K562 (cell line): ENCODE measurements at regions not wholly inside any gene's neighbourhood (a gene's known extent, or its start where the extent isn't known, plus 50 kb on each side); places are given as distances from the start of the nearest gene placed in this dataset.

Source experiments
- ATAC-seq: fragments of 200-7000 bp; cut with Tn5 transposase; 3 replicates; pipeline ENCODE4 v1.9.1; 2020; ENCODE audit warnings: moderate library complexity
- BruUV-seq: library from RNA; stranded (reverse); fragments of 400-500 nt; replicated peaks from 2 replicates; lab custom pipeline; 2021; lab: Mats Ljungman, UMichigan
- CTCF ChIA-PET: fragments of 300-600 bp; formaldehyde crosslinking; extraction: SDS; loops from one replicate; lab custom pipeline; 2021; ENCODE audit warnings: low intra/inter-chr PET ratio; lab: Yijun Ruan, JAX
- POLR2A ChIA-PET: fragments of 300-600, 350-650 bp; sonication (Branson Sonifier 250); formaldehyde crosslinking; extraction: SDS; loops from one replicate; lab custom pipeline; 2021; ENCODE audit warnings: antibody characterized with exemption, inconsistent platforms; lab: Yijun Ruan, JAX
- DNase-seq, 4 experiments: peaks; one replicate each; pipeline versions ENCODE4 v3.0.0 to v3.0.0-alpha.2; 2011 to 2018; ENCODE audit warnings: low spot score in 3 of 4, mixed read lengths in 3 of 4; ENCODE audit errors: extremely low read depth in 1 of 4
- FAIRE-seq: peaks from 2 replicates; lab custom pipeline; 2011; peaks lifted over from hg19 to GRCh38; lab: Jason Lieb, UNC
- H2AFZ ChIP-seq: 2 replicates; pipeline ENCODE4 v1.6.0; 2011; ENCODE audit warnings: low read depth, low read length, control low read depth, inconsistent platforms
- H3K27ac ChIP-seq: fragments of 200-600 bp; 3 replicates; pipeline ENCODE4 v1.8.0; 2011; ENCODE audit warnings: low read depth, mild to moderate bottlenecking, control low read depth, inconsistent platforms, low read length, moderate library complexity, mixed read lengths; ENCODE audit errors: extremely low read depth
- H3K27me3 ChIP-seq, 2 experiments: fragments of 300-600 bp in 1 of 2; 2 replicates in 1 of 2; 3 replicates in 1 of 2; pipeline versions ENCODE4 v1.6.0 to v1.8.0; 2011; ENCODE audit warnings: inconsistent platforms in 2 of 2, low read length in 2 of 2, mild to moderate bottlenecking in 1 of 2, mixed read lengths in 1 of 2, moderate library complexity in 1 of 2; ENCODE audit not compliant: control insufficient read depth in 2 of 2, insufficient read depth in 2 of 2
- H3K36me3 ChIP-seq: fragments of 300-600 bp; 3 replicates; pipeline ENCODE4 v1.8.0; 2011; ENCODE audit warnings: mild to moderate bottlenecking, low read length, inconsistent platforms; ENCODE audit not compliant: control insufficient read depth, insufficient read depth
- H3K4me1 ChIP-seq, 2 experiments: fragments of 200-600 bp in 1 of 2; replicated peaks in 1 of 2; 2 replicates in 1 of 2; 3 replicates in 1 of 2; pipeline versions ENCODE4 v1.5.1 to v1.8.0; 2011; ENCODE audit warnings: inconsistent platforms in 2 of 2, low read length in 2 of 2, mild to moderate bottlenecking in 1 of 2, mixed read lengths in 1 of 2, moderate library complexity in 1 of 2; ENCODE audit not compliant: control insufficient read depth in 2 of 2, insufficient read depth in 2 of 2
- H3K4me2 ChIP-seq: 2 replicates; pipeline ENCODE4 v1.6.1; 2011; ENCODE audit warnings: low read length, control low read depth, inconsistent platforms, mixed read lengths; ENCODE audit not compliant: insufficient read depth
- H3K4me3 ChIP-seq: fragments of 200-600 bp; sonication (generic), shearing (Covaris generic); 2 replicates; pipeline ENCODE4 v1.5.1; 2016; ENCODE audit warnings: control low read depth, inconsistent platforms
- H3K79me2 ChIP-seq: fragments of 200-600 bp; 3 replicates; pipeline ENCODE4 v1.8.0; 2011; ENCODE audit warnings: low read length, inconsistent platforms; ENCODE audit not compliant: control insufficient read depth, insufficient read depth
- H3K9ac ChIP-seq, 2 experiments: 2 replicates each; pipeline versions ENCODE4 v1.6.0 to v1.6.1; 2011; ENCODE audit warnings: low read depth in 2 of 2, low read length in 2 of 2, control low read depth in 1 of 2, inconsistent platforms in 1 of 2, mild to moderate bottlenecking in 1 of 2, mixed read lengths in 1 of 2; ENCODE audit not compliant: insufficient read depth in 1 of 2
- H3K9me1 ChIP-seq: one replicate; pipeline ENCODE4 v1.6.0; 2011; ENCODE audit warnings: inconsistent platforms, mild to moderate bottlenecking, low read length, moderate library complexity; ENCODE audit not compliant: control insufficient read depth, insufficient read depth
- H3K9me3 ChIP-seq: replicated peaks from 2 replicates; pipeline ENCODE4 v1.5.1; 2011; ENCODE audit warnings: low read depth, low read length, inconsistent platforms; ENCODE audit not compliant: control insufficient read depth, insufficient read depth
- H4K20me1 ChIP-seq: replicated peaks from 2 replicates; pipeline ENCODE4 v1.6.1; 2011; ENCODE audit warnings: low read length, inconsistent platforms, mixed read lengths; ENCODE audit not compliant: control insufficient read depth, insufficient read depth
- GABPB2 ChIP-seq: fragments of 250-450 bp; sonication (Bioruptor Pico); conservative IDR thresholded peaks from 2 replicates; pipeline ENCODE4 v1.5.1; 2021; ENCODE audit warnings: mild to moderate bottlenecking
- MEF2A ChIP-seq: IDR thresholded peaks from 2 replicates; pipeline ENCODE4 v1.6.1; 2011; ENCODE audit warnings: low read depth, mild to moderate bottlenecking, low read length, moderate library complexity; ENCODE audit not compliant: control insufficient read depth
- NEUROD1 ChIP-seq: fragments of 150-350 bp; IDR thresholded peaks from 2 replicates; pipeline ENCODE4 v1.6.1; 2014; ENCODE audit warnings: borderline replicate concordance, low read length, low read depth; ENCODE audit not compliant: partially characterized antibody
- RBM39 ChIP-seq: fragments of 200-400 bp; formaldehyde crosslinking; optimal IDR thresholded peaks from 2 replicates; pipeline ENCODE3; 2018; ENCODE audit warnings: low read depth, low read length
- SMAD3 ChIP-seq: fragments of 450-650 bp; formaldehyde crosslinking; conservative IDR thresholded peaks from 2 replicates; pipeline ENCODE4 v1.4.0; 2020; ENCODE audit warnings: mild to moderate bottlenecking
- THRAP3 ChIP-seq: fragments of 450-650 bp; IDR thresholded peaks from 2 replicates; pipeline ENCODE4 v1.6.1; 2016; ENCODE audit warnings: mild to moderate bottlenecking, inconsistent platforms, borderline replicate concordance
- ZBED1 ChIP-seq: IDR thresholded peaks from 2 replicates; pipeline ENCODE4 v1.6.1; 2014
- ZFP36 ChIP-seq: fragments of 150-350 bp; IDR thresholded peaks from 2 replicates; pipeline ENCODE4 v1.6.1; 2018; ENCODE audit warnings: low read length, low read depth; ENCODE audit not compliant: partially characterized antibody
- WGBS: fragments of 100-300 bp; shearing (Covaris generic); methylation state at CpG from one replicate; pipeline ENCODE4 v1.1.6; 2016; ENCODE audit warnings: low coverage, mixed read lengths; ENCODE audit not compliant: insufficient coverage; ENCODE audit errors: missing lambda C conversion rate; 5-methylcytosine and 5-hydroxymethylcytosine counted together
- in situ Hi-C: fragments of 300-500 bp; cut with MboI; formaldehyde crosslinking; loops from 4 replicates; pipeline ENCODE4 v1.15.0; 2018; ENCODE audit warnings: inconsistent platforms, mixed read lengths
- intact Hi-C: fragments of 100-400 bp; cut with micrococcal nuclease; formaldehyde crosslinking; loops from 2 replicates; pipeline ENCODE4 v1.14.2; 2022
- TF ChIP-seq, protein P1 (sequence below): fragments of 250-450 bp; sonication (Bioruptor Pico); IDR thresholded peaks from 2 replicates; pipeline ENCODE4 v1.9.0; 2021; ENCODE audit warnings: mild to moderate bottlenecking, inconsistent platforms
- TF ChIP-seq, protein P2 (sequence below): fragments of 250-450 bp; sonication (Bioruptor Pico); IDR thresholded peaks from 2 replicates; pipeline ENCODE4 v1.4.0; 2020; ENCODE audit warnings: mild to moderate bottlenecking, moderate library complexity, borderline replicate concordance

DNA sequence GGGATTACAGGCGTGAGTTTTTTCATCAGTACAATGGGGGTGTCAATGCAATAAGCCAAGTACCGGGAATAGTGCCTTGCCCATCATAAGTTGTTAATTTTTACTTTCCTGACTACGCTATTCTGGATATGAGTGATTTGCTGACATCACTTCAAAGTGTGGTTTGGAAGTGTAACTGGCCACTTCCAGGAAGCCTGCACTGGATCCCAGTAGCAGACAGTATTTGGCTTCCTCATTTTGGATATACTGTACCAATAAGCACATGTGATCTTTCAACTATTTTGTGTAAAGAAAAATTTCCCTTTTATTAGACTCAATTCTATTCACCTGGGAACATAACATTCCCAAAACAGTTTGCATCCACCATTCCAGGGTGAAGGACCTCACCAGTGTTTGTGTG lies 417.7 kb upstream of the KLF4 start:
- in situ Hi-C loops, result no loop called here
- BruUV-seq, result no TSS peak
- intact Hi-C loops, result no loop called here

More for the DNA sequence above, 417.7 kb upstream of the KLF4 start:
- H3K27me3 ChIP-seq, result 0 out of 5 replicates have a peak, but pooled peaks cover 2 to 3% of the 10 kb centered on the region in 2 experiments
- H3K4me1 ChIP-seq, result no peaks in the 10 kb centered on the region
- CTCF ChIA-PET, result no interaction called here
- no peak overlapping the region for H3K4me3 ChIP-seq
- no peaks in the 10 kb centered on the region for H4K20me1 ChIP-seq
- no peaks in the 10 kb centered on the region for H3K9me1 ChIP-seq
- ATAC-seq (no peak), DNase-seq (no peak), FAIRE-seq (no peak)
- no peaks in the 10 kb centered on the region for H3K9me3 ChIP-seq
- no peaks in the 10 kb centered on the region for H3K79me2 ChIP-seq
- H3K4me2 ChIP-seq, result no peak overlapping the region
- no peak overlapping the region for H2AFZ ChIP-seq
- no peak overlapping the region for H3K27ac ChIP-seq
- WGBS, result 0% methylated on average over 3 of the region's 3 CpGs
- POLR2A ChIA-PET, result interaction anchor here (0.6 to 0.7 kb wide), 2 partner anchors 176 to 421 kb away, joined by 3 read pairs; no protein-coding TSS in a partner anchor
- TF ChIP-seq RBM39, result no peak
- TF ChIP-seq ZBED1, result no peak
- no peak for TF ChIP-seq THRAP3
- TF ChIP-seq ZFP36, result no peak
- TF ChIP-seq SMAD3 (CRISPR knock-in tag), result no peak
- no peak for TF ChIP-seq MEF2A
- no peak for TF ChIP-seq NEUROD1
- TF ChIP-seq GABPB2 (CRISPR knock-in tag), result no peak
- TF ChIP-seq, protein P1, sequence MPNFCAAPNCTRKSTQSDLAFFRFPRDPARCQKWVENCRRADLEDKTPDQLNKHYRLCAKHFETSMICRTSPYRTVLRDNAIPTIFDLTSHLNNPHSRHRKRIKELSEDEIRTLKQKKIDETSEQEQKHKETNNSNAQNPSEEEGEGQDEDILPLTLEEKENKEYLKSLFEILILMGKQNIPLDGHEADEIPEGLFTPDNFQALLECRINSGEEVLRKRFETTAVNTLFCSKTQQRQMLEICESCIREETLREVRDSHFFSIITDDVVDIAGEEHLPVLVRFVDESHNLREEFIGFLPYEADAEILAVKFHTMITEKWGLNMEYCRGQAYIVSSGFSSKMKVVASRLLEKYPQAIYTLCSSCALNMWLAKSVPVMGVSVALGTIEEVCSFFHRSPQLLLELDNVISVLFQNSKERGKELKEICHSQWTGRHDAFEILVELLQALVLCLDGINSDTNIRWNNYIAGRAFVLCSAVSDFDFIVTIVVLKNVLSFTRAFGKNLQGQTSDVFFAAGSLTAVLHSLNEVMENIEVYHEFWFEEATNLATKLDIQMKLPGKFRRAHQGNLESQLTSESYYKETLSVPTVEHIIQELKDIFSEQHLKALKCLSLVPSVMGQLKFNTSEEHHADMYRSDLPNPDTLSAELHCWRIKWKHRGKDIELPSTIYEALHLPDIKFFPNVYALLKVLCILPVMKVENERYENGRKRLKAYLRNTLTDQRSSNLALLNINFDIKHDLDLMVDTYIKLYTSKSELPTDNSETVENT (CRISPR knock-in tag), result no peak
- TF ChIP-seq, protein P2, sequence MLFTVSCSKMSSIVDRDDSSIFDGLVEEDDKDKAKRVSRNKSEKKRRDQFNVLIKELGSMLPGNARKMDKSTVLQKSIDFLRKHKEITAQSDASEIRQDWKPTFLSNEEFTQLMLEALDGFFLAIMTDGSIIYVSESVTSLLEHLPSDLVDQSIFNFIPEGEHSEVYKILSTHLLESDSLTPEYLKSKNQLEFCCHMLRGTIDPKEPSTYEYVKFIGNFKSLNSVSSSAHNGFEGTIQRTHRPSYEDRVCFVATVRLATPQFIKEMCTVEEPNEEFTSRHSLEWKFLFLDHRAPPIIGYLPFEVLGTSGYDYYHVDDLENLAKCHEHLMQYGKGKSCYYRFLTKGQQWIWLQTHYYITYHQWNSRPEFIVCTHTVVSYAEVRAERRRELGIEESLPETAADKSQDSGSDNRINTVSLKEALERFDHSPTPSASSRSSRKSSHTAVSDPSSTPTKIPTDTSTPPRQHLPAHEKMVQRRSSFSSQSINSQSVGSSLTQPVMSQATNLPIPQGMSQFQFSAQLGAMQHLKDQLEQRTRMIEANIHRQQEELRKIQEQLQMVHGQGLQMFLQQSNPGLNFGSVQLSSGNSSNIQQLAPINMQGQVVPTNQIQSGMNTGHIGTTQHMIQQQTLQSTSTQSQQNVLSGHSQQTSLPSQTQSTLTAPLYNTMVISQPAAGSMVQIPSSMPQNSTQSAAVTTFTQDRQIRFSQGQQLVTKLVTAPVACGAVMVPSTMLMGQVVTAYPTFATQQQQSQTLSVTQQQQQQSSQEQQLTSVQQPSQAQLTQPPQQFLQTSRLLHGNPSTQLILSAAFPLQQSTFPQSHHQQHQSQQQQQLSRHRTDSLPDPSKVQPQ (CRISPR knock-in tag), result no peak
- TF ChIP-seq, all 486 proteins: peak for 0
- H3K9ac ChIP-seq, result no peak overlapping the region
- no peaks in the 10 kb centered on the region for H3K36me3 ChIP-seq
